ENCODE measurements at regions not wholly inside any gene's neighbourhood (a gene's known extent, or its start where the extent isn't known, plus 50 kb on each side); places are given as distances from the start of the nearest gene placed in this dataset.
"Not testable (repeated sequence)": the region's sequence is repeated elsewhere in the genome, so short reads cannot be mapped to it uniquely, and the experiment has no call there.

GRCh38 chr15:24165512-24165911 is 478.4 kb upstream of the NDN start:
- TF ChIP-seq CTCF (conservative IDR thresholded peaks at IDR 0.05); ZFX (IDR thresholded peaks at IDR 0.05): not testable (repeated sequence)
